ENCODE measurements at regions not wholly inside any gene's neighbourhood (a gene's known extent, or its start where the extent isn't known, plus 50 kb on each side); places are given as distances from the start of the nearest gene placed in this dataset.

GRCh38 chr2:19675856-19676460 lies 225.8 kb downstream of the TTC32 start:
- no peak for DNase-seq

DNA sequence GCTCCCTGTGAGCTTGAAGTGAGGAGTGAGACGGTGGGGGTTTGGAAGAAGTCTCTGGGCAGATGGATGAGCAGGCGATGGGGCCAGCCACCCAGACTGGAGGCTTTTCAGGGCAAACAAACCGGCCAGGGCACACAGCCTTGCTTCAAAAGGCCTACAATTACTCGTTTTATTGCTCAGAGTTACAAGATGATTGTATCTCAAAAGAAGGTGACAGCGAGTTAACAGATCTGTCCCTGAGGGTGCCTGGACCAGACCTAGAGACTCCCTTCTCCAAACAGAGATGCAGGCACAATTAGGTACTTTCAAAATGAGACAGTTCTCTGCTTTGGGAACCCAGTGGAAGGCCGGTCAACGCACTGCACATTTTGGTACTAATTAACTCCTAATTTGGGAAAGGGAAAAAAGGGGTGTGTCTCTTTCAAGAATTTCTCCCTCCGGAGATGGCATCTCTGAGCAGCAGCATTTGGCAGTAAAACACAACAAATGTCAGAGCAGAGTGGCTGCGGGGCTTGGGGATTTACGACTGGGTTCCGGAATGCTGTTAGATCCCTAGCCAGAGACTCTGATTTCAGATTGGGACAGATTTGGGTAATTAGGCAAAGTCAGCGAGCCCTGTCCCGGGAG lies 226.7 kb downstream of the TTC32 start:
- DNase-seq = no peak

DNA sequence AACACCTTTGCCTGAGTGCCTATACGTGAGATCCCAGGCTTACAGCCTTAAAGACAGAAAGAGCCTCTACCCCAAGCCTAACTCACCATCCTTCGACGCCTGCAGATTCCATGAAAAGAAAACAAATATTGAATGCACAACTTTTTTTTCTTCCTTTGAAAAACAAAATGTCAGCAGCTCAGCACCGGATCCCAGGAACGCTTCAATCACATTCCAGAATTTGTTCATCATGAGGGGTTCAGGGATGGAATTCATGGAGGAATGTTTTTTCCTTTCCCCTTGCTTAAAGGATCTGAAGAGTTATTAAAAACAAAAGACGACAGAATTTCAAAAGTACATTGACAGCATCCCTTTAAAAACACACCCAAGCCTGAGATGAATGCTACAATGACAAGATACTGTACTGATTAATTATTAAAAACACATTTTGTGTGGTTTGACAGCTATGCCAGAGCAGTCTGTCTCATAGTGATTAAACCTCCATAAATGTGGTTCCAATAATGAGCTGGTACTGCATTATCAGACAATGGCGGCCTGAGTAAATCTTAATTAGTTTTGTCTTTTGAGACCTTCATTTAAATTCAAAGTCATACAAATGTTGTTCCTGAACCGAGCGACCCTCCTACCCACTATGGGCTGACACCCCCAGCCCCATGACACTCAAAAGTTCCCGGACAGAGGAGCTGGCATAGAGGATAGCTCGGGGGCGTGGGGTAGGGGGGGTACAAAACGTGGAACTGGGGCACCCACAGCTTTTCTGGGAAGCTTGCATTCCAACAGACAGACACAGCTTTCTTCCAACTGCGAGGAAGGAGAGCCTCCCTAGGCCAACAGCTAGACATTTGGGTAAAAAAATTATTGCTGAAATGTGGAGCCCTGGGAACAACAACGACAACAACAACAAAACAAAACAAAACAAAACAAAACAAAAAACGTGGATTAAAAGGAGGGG lies 227.5 kb downstream of the TTC32 start:
- DNase-seq = no peak

- DNase-seq = no peak
Observed at GRCh38 chr2:19673213-19673791, 228.5 kb downstream of the TTC32 start.

DNA sequence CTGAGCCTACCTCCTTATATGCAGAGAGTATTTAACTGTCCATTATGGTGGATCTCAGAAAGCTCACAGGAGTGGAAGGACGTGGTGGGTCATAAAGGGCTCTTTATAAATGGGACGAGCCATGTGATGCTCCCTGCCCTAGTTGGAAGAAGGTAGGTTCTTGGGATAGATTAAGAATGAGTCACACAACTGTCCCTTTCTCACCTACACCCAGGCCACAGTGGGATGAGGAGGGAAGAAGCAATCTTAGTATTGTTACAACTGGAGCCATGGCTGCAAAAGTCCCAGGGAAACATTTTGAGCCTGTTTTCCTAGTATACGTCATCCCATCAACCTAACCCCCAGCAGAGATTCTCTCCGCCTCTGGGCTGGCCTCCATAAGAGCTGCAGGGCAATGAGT lies 229.9 kb downstream of the TTC32 start:
- DNase-seq = no peak

- DNase-seq = no peak
Observed at GRCh38 chr2:19671311-19671710, 230.5 kb downstream of the TTC32 start.

DNA sequence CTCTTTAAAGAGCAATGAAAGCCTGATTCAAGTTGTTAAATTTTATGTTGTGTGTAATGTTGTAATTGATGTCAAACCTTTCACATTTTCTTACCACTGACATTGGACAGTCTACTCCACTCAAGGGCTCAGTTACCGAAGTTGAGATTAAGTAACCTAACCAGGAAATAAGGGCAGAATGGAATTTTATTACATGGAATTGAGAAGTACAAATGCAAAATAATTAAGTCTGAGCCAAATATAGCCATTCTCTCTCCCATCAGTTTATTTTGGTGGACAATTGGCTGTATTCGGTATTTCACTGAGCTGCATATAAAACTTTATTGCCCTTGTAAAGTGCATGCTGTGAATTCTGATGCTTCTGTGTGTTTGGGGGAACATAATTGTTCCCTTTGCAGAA lies 231.5 kb downstream of the TTC32 start:
- no peak for DNase-seq

DNA sequence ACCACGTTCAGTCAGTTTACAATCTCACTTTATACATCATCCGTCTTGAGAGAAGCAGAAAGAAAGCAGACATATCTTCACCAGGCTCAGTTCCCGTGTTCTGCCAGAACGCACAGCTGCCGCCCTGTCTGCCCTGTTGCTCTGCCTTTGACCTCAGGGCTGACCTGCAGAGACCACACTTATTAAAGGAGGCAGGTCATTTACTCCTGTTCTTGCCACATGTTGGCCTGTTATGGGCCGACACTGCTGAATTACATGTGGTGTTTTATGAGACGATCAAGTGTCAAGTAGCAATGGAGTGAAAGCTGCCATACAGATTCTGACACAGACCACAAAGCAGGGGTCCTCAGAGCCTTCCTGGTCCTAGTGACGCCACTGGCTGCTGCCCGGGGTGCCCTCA lies 232.2 kb downstream of the TTC32 start:
- no peak for DNase-seq

DNA sequence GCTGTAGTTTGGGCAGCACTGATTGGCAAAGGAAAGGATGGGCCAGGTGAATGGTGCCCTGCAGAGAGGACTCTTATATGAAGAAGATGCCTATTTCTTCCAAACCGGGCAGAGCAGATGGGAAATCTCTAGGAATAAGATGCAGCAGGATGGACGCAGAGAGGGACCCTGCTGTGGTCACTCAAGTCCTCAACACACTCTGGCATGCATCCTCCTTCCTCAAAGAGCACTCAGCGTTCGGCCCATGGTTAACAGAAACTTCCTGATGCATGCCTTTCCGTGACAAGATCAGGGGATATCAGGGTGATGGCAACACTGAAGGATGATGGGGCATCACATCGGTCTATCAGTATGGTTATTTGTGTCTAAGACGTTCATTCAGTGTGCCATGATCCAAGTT lies 232.7 kb downstream of the TTC32 start:
- DNase-seq = no peak

GRCh38 chr2:19667536-19667949 lies 234.2 kb downstream of the TTC32 start:
- DNase-seq = no peak

DNA sequence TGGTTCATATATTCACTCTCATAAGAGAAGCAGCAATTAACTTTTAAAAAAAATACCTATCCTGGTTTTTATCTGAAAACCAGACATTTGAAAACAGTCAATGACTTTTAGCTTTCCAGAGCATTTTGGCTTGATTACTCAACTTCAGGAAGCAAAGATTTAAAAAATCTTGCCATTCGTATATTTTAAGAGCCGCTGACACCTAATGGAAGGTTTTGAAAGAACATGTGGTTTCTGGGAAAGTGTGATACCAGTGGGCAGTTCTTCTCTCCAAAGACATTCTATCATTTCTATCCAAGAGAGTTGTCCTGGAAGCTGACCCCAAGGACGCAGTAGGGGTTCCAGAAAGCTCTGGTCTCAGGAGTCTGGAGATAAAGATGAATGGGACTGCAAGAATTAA lies 234.7 kb downstream of the TTC32 start:
- no peak for DNase-seq

- no peak for DNase-seq
Observed at GRCh38 chr2:19664646-19665045, 237.1 kb downstream of the TTC32 start.

- DNase-seq = no peak
Observed at GRCh38 chr2:19659024-19659792, 242.6 kb downstream of the TTC32 start.

DNA sequence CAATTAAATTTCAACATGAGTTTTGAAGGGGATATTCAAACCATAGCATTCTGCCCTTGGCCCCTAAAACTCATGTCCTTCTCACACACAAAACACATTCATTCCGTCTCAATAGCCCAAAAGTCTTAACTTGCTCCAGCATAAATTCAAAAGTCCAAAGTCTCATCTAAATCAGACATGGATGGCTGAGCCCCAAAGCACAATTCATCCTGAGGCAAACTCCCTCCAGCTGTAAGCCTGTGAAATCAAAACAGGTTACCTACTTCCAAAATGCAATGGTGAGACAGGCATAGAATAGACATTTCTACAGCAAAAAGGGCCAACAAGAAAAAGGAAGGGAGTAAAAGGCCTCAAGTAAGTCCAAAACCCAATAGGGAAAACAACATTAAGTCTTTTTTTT lies 245.8 kb downstream of the TTC32 start:
- DNase-seq = no peak

- no peak for DNase-seq
Observed at GRCh38 chr2:19654310-19655090, 247.3 kb downstream of the TTC32 start.

GRCh38 chr2:19653509-19653908 lies 248.3 kb downstream of the TTC32 start:
- no peak for DNase-seq

DNA sequence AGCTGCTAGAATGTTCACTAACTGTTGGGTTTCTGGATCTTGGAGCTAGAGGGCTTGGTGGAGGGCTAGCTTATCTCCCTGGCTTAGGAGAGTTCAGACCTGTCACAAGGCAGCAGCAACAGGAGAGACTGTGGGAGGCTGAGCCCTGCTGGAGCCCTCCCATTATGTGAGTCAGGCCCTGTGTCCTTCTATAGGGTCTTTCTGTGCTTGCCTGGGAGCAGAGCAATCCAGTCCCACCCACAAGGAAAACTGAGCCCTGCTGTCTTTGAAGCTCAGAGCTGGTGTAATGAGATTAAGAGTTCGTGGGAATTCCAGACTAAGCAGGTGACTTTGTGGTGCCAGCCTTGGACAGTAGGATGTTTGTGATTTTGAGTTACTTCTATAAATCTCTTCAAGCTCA lies 249.0 kb downstream of the TTC32 start:
- DNase-seq = no peak

DNA sequence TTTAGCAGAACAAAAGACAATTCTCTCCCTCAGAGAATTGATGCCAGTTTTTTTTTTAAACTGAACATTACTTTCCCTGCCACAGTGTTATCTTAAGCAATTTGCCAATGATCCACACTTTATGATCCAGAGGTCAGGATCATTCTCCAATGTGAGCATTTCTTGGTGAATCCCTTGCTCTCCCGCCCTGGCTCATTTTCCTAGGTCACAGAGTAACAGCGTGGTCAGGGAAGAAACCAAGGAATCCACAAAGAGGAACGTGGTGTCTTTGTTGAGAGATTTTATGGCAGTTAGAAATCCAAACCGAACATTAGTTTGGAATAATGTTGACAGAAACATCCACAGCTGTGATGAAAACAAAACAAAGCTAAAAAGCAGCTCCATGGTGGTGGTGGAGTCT lies 250.3 kb downstream of the TTC32 start:
- no peak for DNase-seq

GRCh38 chr2:19649785-19650380 lies 251.9 kb downstream of the TTC32 start:
- DNase-seq = no peak

- DNase-seq = no peak
Observed at GRCh38 chr2:19649142-19649541, 252.6 kb downstream of the TTC32 start.

DNA sequence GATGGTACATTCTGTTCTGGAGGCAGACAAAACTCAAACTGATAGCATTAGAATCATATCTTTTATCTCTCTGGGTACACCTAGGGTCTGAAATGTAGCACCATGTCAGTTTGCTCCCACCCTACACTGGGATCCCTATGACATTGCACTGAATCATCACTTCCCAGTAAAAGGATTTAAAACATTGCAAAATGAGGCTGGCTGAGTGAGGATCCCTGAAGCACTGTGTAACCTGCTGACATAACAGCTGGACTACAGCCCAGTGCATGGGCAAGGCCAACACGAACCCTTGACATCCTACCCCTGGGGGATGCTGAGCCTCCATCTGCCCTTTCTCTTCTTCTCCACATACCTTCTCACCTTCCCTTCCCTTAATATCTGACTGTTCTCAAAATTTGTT lies 253.2 kb downstream of the TTC32 start:
- DNase-seq = no peak

- no peak for DNase-seq
Observed at GRCh38 chr2:19646987-19647386, 254.8 kb downstream of the TTC32 start.
